IPS DF 6.9 (cell line): ENCODE measurements at regions not wholly inside any gene's neighbourhood (a gene's known extent, or its start where the extent isn't known, plus 50 kb on each side); places are given as distances from the start of the nearest gene placed in this dataset.

Experiments
- DNase-seq: peaks from one replicate; pipeline ENCODE4 v3.0.0-alpha.2; 2013; ENCODE audit warnings: low read depth, low spot score
- H3K27ac ChIP-seq: one replicate; pipeline ENCODE4 v1.5.1; 2013; ENCODE audit warnings: low read length, control low read depth
- H3K27me3 ChIP-seq: 2 replicates; pipeline ENCODE4 v1.6.1; 2013; ENCODE audit warnings: mild to moderate bottlenecking, low read length; ENCODE audit not compliant: control insufficient read depth, insufficient read depth
- H3K36me3 ChIP-seq: 2 replicates; pipeline ENCODE4 v1.6.1; 2013; ENCODE audit warnings: low read length; ENCODE audit not compliant: control insufficient read depth, insufficient read depth
- H3K4me1 ChIP-seq: 2 replicates; pipeline ENCODE4 v1.6.1; 2013; ENCODE audit warnings: low read length; ENCODE audit not compliant: control insufficient read depth, insufficient read depth
- H3K4me3 ChIP-seq: 2 replicates; pipeline ENCODE4 v1.5.1; 2013; ENCODE audit warnings: mild to moderate bottlenecking, low read length
- H3K9me3 ChIP-seq: 2 replicates; pipeline ENCODE4 v1.6.1; 2013; ENCODE audit warnings: low read length, inconsistent platforms; ENCODE audit not compliant: control insufficient read depth, insufficient read depth
- WGBS: extraction: QIAGEN DNeasy Blood & Tissue Kit; methylation state at CpG from one replicate; pipeline ENCODE4 v1.1.7; 2013; ENCODE audit warnings: mixed read lengths, missing lambda C conversion rate; ENCODE audit not compliant: insufficient read length, insufficient coverage; 5-methylcytosine and 5-hydroxymethylcytosine counted together

- no peak for DNase-seq
- no peaks in the 10 kb centered on the region for H3K36me3 ChIP-seq
- no peaks in the 10 kb centered on the region for H3K4me1 ChIP-seq
- H3K4me3 ChIP-seq, result no peak overlapping the region
- H3K27me3 ChIP-seq, result no peaks in the 10 kb centered on the region
- H3K9me3 ChIP-seq, result no peaks in the 10 kb centered on the region
- no peak overlapping the region for H3K27ac ChIP-seq
- WGBS, result no CpG with 5 or more reads among the region's 5 CpGs
These were observed 476.7 kb downstream of the RFC3 start for GRCh38 chr13:34294483-34295129.

- no peaks in the 10 kb centered on the region for H3K9me3 ChIP-seq
- DNase-seq, result no peak
- WGBS, result no CpG with 5 or more reads among the region's 1 CpG
- no peaks in the 10 kb centered on the region for H3K4me1 ChIP-seq
- no peaks in the 10 kb centered on the region for H3K27me3 ChIP-seq
- no peak overlapping the region for H3K27ac ChIP-seq
- H3K4me3 ChIP-seq, result no peak overlapping the region
- H3K36me3 ChIP-seq, result no peaks in the 10 kb centered on the region
These were observed 482.6 kb downstream of the RFC3 start for GRCh38 chr13:34300559-34300958.

- Histone ChIP-seq H3K27ac (no peak overlapping the region), H3K9me3 (no peaks in the 10 kb centered on the region), H3K27me3 (no peaks in the 10 kb centered on the region), H3K4me3 (no peak overlapping the region), H3K4me1 (no peaks in the 10 kb centered on the region), H3K36me3 (no peaks in the 10 kb centered on the region)
- DNase-seq, result no peak
These were observed 484.6 kb downstream of the RFC3 start for GRCh38 chr13:34302596-34302995.

- H3K27ac ChIP-seq, result no peak overlapping the region
- H3K36me3 ChIP-seq, result no peaks in the 10 kb centered on the region
These were observed 485.4 kb downstream of the RFC3 start for GRCh38 chr13:34303346-34303745.

GRCh38 chr13:34307607-34308006 lies 489.7 kb downstream of the RFC3 start:
- DNase-seq, result no peak
- Histone ChIP-seq H3K9me3 (no peaks in the 10 kb centered on the region), H3K4me3 (no peak overlapping the region), H3K27ac (no peak overlapping the region), H3K36me3 (no peaks in the 10 kb centered on the region), H3K27me3 (no peaks in the 10 kb centered on the region), H3K4me1 (no peaks in the 10 kb centered on the region)
- WGBS, result no CpG with 5 or more reads among the region's 5 CpGs

More at GRCh38 chr13:34303346-34303745, 485.4 kb downstream of the RFC3 start:
- no peak for DNase-seq
- no peak overlapping the region for H3K4me3 ChIP-seq
- no peaks in the 10 kb centered on the region for H3K27me3 ChIP-seq
- no peaks in the 10 kb centered on the region for H3K4me1 ChIP-seq
- no peaks in the 10 kb centered on the region for H3K9me3 ChIP-seq

- WGBS, result no CpG with 5 or more reads among the region's 1 CpG
- Histone ChIP-seq H3K9me3 (no peaks in the 10 kb centered on the region), H3K27me3 (no peaks in the 10 kb centered on the region), H3K4me3 (no peak overlapping the region), H3K36me3 (no peaks in the 10 kb centered on the region), H3K4me1 (no peaks in the 10 kb centered on the region), H3K27ac (no peak overlapping the region)
- no peak for DNase-seq
These were observed 490.8 kb downstream of the RFC3 start for GRCh38 chr13:34308725-34309124.

GRCh38 chr13:34310539-34310938 lies 492.6 kb downstream of the RFC3 start:
- H3K36me3 ChIP-seq, result no peaks in the 10 kb centered on the region
- DNase-seq, result no peak
- H3K4me3 ChIP-seq, result no peak overlapping the region
- WGBS, result no CpG with 5 or more reads among the region's 3 CpGs
- H3K9me3 ChIP-seq, result no peaks in the 10 kb centered on the region
- H3K27me3 ChIP-seq, result no peaks in the 10 kb centered on the region
- no peaks in the 10 kb centered on the region for H3K4me1 ChIP-seq
- H3K27ac ChIP-seq, result no peak overlapping the region

- Histone ChIP-seq H3K9me3 (no peaks in the 10 kb centered on the region), H3K36me3 (no peaks in the 10 kb centered on the region), H3K27ac (no peak overlapping the region), H3K4me3 (no peak overlapping the region), H3K4me1 (no peaks in the 10 kb centered on the region), H3K27me3 (no peaks in the 10 kb centered on the region)
- DNase-seq, result no peak
These were observed 493.3 kb downstream of the RFC3 start for GRCh38 chr13:34311251-34311650.

GRCh38 chr13:34312578-34312977 lies 494.6 kb downstream of the RFC3 start:
- WGBS, result no CpG with 5 or more reads among the region's 1 CpG
- no peak for DNase-seq
- H3K27me3 ChIP-seq, result no peaks in the 10 kb centered on the region
- no peak overlapping the region for H3K27ac ChIP-seq
- no peaks in the 10 kb centered on the region for H3K4me1 ChIP-seq
- H3K36me3 ChIP-seq, result no peaks in the 10 kb centered on the region
- no peak overlapping the region for H3K4me3 ChIP-seq
- H3K9me3 ChIP-seq, result no peaks in the 10 kb centered on the region

GRCh38 chr13:34320084-34320483 lies 502.1 kb downstream of the RFC3 start:
- H3K4me3 ChIP-seq, result no peak overlapping the region
- H3K36me3 ChIP-seq, result no peaks in the 10 kb centered on the region
- WGBS, result no CpG with 5 or more reads among the region's 1 CpG
- no peaks in the 10 kb centered on the region for H3K9me3 ChIP-seq
- no peak for DNase-seq
- H3K27ac ChIP-seq, result no peak overlapping the region
- no peaks in the 10 kb centered on the region for H3K4me1 ChIP-seq
- H3K27me3 ChIP-seq, result no peaks in the 10 kb centered on the region

- Histone ChIP-seq H3K4me3 (no peak overlapping the region), H3K36me3 (no peaks in the 10 kb centered on the region), H3K27ac (no peak overlapping the region), H3K27me3 (no peaks in the 10 kb centered on the region), H3K4me1 (no peaks in the 10 kb centered on the region), H3K9me3 (no peaks in the 10 kb centered on the region)
- no peak for DNase-seq
- WGBS, result no CpG with 5 or more reads among the region's 9 CpGs
These were observed 504.2 kb downstream of the RFC3 start for GRCh38 chr13:34322014-34322742.
